ENCODE measurements at regions not wholly inside any gene's neighbourhood (a gene's known extent, or its start where the extent isn't known, plus 50 kb on each side); places are given as distances from the start of the nearest gene placed in this dataset.
A peak's percentile ranks its signal among the peaks of the same experiment; 100 is the strongest.

- Histone ChIP-seq H3K27ac (ENCODE audit: low read depth, low read length) (no peak overlapping the region), H3K27me3 (ENCODE audit: control insufficient read depth in 5 of 5, insufficient read depth in 4 of 5, low read length in 5 of 5) (no peaks in the 10 kb centered on the region), H3K9me3 (ENCODE audit: control insufficient read depth in 5 of 5, low read length in 5 of 5) (no peaks in the 10 kb centered on the region), H3K36me3 (ENCODE audit: control insufficient read depth in 5 of 5, insufficient read depth in 5 of 5, low read length in 5 of 5) (no peaks in the 10 kb centered on the region), H3K9ac (ENCODE audit: low read length in 5 of 5) (no peak overlapping the region), H3K4me1 (ENCODE audit: control insufficient read depth in 5 of 5, insufficient read depth in 5 of 5, low read length in 5 of 5) (peaks cover 0 to 11% (median 0%) of the 10 kb centered on the region in 5 donors), H3K4me3 (ENCODE audit: low read depth in 1 of 5, low read length in 5 of 5) (no peak overlapping the region)
These were observed 324.5 kb upstream of the GBE1 start for GRCh38 chr3:82085851-82086475.

DNA sequence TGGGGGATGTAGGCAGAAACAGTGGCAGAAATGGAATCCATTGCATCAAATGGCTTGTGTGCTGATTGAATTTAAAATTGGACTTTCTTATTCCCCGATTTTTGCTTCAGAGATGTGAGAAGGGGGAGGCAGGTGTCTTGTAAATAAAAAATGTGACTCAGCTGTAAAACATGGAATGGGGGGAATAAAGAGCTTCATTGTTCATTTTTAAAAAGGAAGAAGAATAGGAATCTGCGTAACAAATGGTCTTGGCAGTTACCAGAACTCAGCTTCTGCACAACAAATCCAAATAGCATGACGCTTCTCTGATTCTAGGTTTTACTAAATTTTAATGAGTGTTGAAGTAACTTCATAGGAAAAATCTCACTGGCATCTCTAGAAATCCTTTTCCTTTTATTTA lies 323.9 kb upstream of the GBE1 start:
- no peak overlapping the region for H3K27ac ChIP-seq (ENCODE audit: low read depth, low read length)
- peaks cover 0 to 17% (median under 1%) of the 10 kb centered on the region in 5 donors for H3K4me1 ChIP-seq (ENCODE audit: control insufficient read depth in 5 of 5, insufficient read depth in 5 of 5, low read length in 5 of 5)
- peak overlapping the region in 1 of 5 donors; percentile 34 for H3K4me3 ChIP-seq (ENCODE audit: low read depth in 1 of 5, low read length in 5 of 5)
- no peaks in the 10 kb centered on the region for H3K36me3 ChIP-seq (ENCODE audit: control insufficient read depth in 5 of 5, insufficient read depth in 5 of 5, low read length in 5 of 5)
- no peaks in the 10 kb centered on the region for H3K9me3 ChIP-seq (ENCODE audit: control insufficient read depth in 5 of 5, low read length in 5 of 5)
- no peaks in the 10 kb centered on the region for H3K27me3 ChIP-seq (ENCODE audit: control insufficient read depth in 5 of 5, insufficient read depth in 4 of 5, low read length in 5 of 5)
- H3K9ac ChIP-seq (ENCODE audit: low read length in 5 of 5), result peak overlapping the region in 1 of 5 donors; percentile 6

DNA sequence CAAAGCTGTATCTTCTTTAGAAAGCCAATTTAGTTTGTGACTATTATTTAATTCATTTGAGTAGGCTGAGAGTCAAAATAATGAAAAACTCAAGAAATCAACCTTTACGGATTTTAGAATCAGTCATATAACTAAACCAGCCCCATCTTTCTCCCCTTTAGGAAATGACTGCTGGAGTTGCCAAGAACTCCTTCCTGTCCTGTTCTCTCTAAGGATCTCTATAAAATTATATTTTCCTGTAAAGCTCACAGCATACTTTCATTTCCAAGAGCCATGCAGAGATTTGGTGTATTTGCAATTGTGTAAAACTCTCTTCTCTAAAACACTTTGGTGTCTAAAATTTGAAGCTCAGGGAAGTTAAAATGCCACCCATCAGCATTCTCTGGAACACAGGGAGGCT lies 323.4 kb upstream of the GBE1 start:
- Histone ChIP-seq H3K36me3 (ENCODE audit: control insufficient read depth in 5 of 5, insufficient read depth in 5 of 5, low read length in 5 of 5) (no peaks in the 10 kb centered on the region), H3K9me3 (ENCODE audit: control insufficient read depth in 5 of 5, low read length in 5 of 5) (no peaks in the 10 kb centered on the region), H3K27ac (ENCODE audit: low read depth, low read length) (no peak overlapping the region), H3K4me3 (ENCODE audit: low read depth in 1 of 5, low read length in 5 of 5) (peak overlapping the region in 1 of 5 donors; percentile 34), H3K9ac (ENCODE audit: low read length in 5 of 5) (peak overlapping the region in 1 of 5 donors; percentile 6), H3K27me3 (ENCODE audit: control insufficient read depth in 5 of 5, insufficient read depth in 4 of 5, low read length in 5 of 5) (no peaks in the 10 kb centered on the region), H3K4me1 (ENCODE audit: control insufficient read depth in 5 of 5, insufficient read depth in 5 of 5, low read length in 5 of 5) (peaks cover 0 to 20% (median 2%) of the 10 kb centered on the region in 5 donors)

- H3K9ac ChIP-seq (ENCODE audit: low read length in 5 of 5), result no peak overlapping the region
- no peak overlapping the region for H3K27ac ChIP-seq (ENCODE audit: low read depth, low read length)
- peaks cover 0 to 20% (median 2%) of the 10 kb centered on the region in 5 donors for H3K4me1 ChIP-seq (ENCODE audit: control insufficient read depth in 5 of 5, insufficient read depth in 5 of 5, low read length in 5 of 5)
- no peak overlapping the region for H3K4me3 ChIP-seq (ENCODE audit: low read depth in 1 of 5, low read length in 5 of 5)
- no peaks in the 10 kb centered on the region for H3K36me3 ChIP-seq (ENCODE audit: control insufficient read depth in 5 of 5, insufficient read depth in 5 of 5, low read length in 5 of 5)
- H3K27me3 ChIP-seq (ENCODE audit: control insufficient read depth in 5 of 5, insufficient read depth in 4 of 5, low read length in 5 of 5), result no peaks in the 10 kb centered on the region
- peaks cover 0 to 1% (median 0%) of the 10 kb centered on the region in 5 donors for H3K9me3 ChIP-seq (ENCODE audit: control insufficient read depth in 5 of 5, low read length in 5 of 5)
These were observed 321.4 kb upstream of the GBE1 start for GRCh38 chr3:82082796-82083195.

DNA sequence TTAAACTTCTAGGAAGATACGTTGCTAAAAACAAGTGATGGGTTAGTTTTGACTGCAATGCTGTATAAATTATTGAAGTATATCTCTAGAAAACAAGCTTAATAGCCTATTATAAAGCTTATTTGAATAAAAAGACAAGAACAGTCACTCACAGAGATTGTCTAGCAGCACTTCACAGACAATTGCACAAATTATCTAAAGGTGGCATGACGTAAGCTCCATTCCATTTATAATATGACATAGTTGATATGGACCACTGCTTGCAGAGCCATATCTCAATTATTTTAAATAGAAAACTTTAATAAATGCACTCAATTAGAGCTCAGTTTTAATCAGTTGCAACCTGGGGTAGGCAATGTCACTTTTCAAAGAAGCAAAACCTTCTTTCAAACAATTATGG lies 319.9 kb upstream of the GBE1 start:
- no peak overlapping the region for H3K27ac ChIP-seq (ENCODE audit: low read depth, low read length)
- peaks cover 0 to 17% (median 2%) of the 10 kb centered on the region in 5 donors for H3K4me1 ChIP-seq (ENCODE audit: control insufficient read depth in 5 of 5, insufficient read depth in 5 of 5, low read length in 5 of 5)
- no peaks in the 10 kb centered on the region for H3K36me3 ChIP-seq (ENCODE audit: control insufficient read depth in 5 of 5, insufficient read depth in 5 of 5, low read length in 5 of 5)
- H3K9me3 ChIP-seq (ENCODE audit: control insufficient read depth in 5 of 5, low read length in 5 of 5), result peaks cover 0 to 6% (median 0%) of the 10 kb centered on the region in 5 donors
- H3K27me3 ChIP-seq (ENCODE audit: control insufficient read depth in 5 of 5, insufficient read depth in 4 of 5, low read length in 5 of 5), result no peaks in the 10 kb centered on the region
- no peak overlapping the region for H3K9ac ChIP-seq (ENCODE audit: low read length in 5 of 5)
- no peak overlapping the region for H3K4me3 ChIP-seq (ENCODE audit: low read depth in 1 of 5, low read length in 5 of 5)

DNA sequence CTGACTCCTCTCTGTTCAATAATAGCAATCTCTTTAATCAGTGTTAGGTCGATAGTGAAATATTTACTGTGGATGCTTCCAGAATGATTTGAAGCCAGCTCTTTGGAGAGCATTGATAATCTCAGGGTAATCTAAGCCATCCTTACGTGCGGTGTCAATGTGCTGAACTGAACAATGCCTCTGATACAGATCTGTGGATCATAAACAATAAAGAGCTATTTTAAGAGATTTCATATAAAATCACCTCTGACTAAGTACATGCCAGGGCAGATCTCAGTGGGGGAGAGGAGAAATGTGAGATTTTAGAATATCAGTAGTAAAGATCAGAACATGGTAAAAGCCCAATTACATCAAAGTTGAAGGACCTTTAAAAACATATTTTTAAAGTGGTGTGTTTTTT lies 319.3 kb upstream of the GBE1 start:
- Histone ChIP-seq H3K36me3 (ENCODE audit: control insufficient read depth in 5 of 5, insufficient read depth in 5 of 5, low read length in 5 of 5) (no peaks in the 10 kb centered on the region), H3K9me3 (ENCODE audit: control insufficient read depth in 5 of 5, low read length in 5 of 5) (peaks cover 0 to 6% (median 0%) of the 10 kb centered on the region in 5 donors), H3K9ac (ENCODE audit: low read length in 5 of 5) (no peak overlapping the region)

DNA sequence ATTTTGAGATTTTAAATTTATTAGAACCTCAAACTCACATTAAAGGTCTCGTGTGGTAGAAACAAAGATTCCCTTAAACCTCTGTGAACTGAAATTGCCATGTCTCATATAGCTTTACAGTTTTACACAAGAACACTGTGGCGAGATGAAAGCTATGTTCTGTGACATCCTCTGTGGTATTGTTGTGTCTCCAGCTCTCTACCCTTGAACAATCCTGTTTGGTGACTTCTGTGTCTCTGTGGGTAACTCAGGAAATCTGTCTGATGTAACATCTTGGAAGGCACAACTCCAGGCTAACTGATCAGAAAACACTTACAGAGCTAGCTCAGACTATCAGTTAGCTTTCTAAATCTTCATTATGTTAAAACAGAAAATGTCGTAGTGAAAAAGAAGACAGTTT lies 318.8 kb upstream of the GBE1 start:
- H3K27me3 ChIP-seq (ENCODE audit: control insufficient read depth in 5 of 5, insufficient read depth in 4 of 5, low read length in 5 of 5), result no peaks in the 10 kb centered on the region
- H3K9me3 ChIP-seq (ENCODE audit: control insufficient read depth in 5 of 5, low read length in 5 of 5), result peaks cover 0 to 6% (median 0%) of the 10 kb centered on the region in 5 donors
- no peaks in the 10 kb centered on the region for H3K36me3 ChIP-seq (ENCODE audit: control insufficient read depth in 5 of 5, insufficient read depth in 5 of 5, low read length in 5 of 5)
- peaks cover 0 to 16% (median 2%) of the 10 kb centered on the region in 5 donors for H3K4me1 ChIP-seq (ENCODE audit: control insufficient read depth in 5 of 5, insufficient read depth in 5 of 5, low read length in 5 of 5)
- H3K4me3 ChIP-seq (ENCODE audit: low read depth in 1 of 5, low read length in 5 of 5), result no peak overlapping the region
- no peak overlapping the region for H3K27ac ChIP-seq (ENCODE audit: low read depth, low read length)
- no peak overlapping the region for H3K9ac ChIP-seq (ENCODE audit: low read length in 5 of 5)

More for the DNA sequence above, 319.3 kb upstream of the GBE1 start:
- H3K4me1 ChIP-seq (ENCODE audit: control insufficient read depth in 5 of 5, insufficient read depth in 5 of 5, low read length in 5 of 5), result peaks cover 0 to 17% (median 2%) of the 10 kb centered on the region in 5 donors
- no peaks in the 10 kb centered on the region for H3K27me3 ChIP-seq (ENCODE audit: control insufficient read depth in 5 of 5, insufficient read depth in 4 of 5, low read length in 5 of 5)
- no peak overlapping the region for H3K4me3 ChIP-seq (ENCODE audit: low read depth in 1 of 5, low read length in 5 of 5)
- no peak overlapping the region for H3K27ac ChIP-seq (ENCODE audit: low read depth, low read length)

DNA sequence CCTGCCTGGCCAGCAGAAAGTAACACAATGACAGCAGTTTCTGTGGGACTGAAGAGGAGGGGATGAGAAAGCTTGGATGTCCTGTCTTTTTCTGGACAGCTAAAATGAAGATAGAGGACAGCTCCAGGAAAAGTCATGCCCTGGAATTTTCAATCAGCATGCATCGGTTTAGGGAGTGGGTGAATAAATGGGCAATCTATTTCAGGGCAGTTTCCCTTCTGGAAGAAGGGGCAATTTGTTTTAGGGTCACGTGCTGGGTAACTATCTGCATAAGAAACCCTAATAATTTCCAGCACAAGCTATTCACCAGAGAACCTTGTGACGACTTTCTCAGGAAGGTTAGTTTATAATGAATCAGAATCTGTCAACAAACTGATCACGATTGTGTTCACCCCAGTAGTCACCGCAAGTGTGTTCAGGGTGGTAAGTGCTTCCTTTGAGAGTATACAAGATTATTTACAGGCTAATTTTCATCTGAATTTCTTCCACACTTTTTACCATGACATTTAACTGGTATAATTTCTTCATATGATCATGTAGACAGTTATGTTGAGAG lies 318.0 kb upstream of the GBE1 start:
- peaks cover 0 to 9% (median 2%) of the 10 kb centered on the region in 5 donors for H3K4me1 ChIP-seq (ENCODE audit: control insufficient read depth in 5 of 5, insufficient read depth in 5 of 5, low read length in 5 of 5)
- H3K4me3 ChIP-seq (ENCODE audit: low read depth in 1 of 5, low read length in 5 of 5), result no peak overlapping the region
- no peaks in the 10 kb centered on the region for H3K27me3 ChIP-seq (ENCODE audit: control insufficient read depth in 5 of 5, insufficient read depth in 4 of 5, low read length in 5 of 5)
- H3K36me3 ChIP-seq (ENCODE audit: control insufficient read depth in 5 of 5, insufficient read depth in 5 of 5, low read length in 5 of 5), result no peaks in the 10 kb centered on the region
- H3K9me3 ChIP-seq (ENCODE audit: control insufficient read depth in 5 of 5, low read length in 5 of 5), result peaks cover 0 to 6% (median 0%) of the 10 kb centered on the region in 5 donors
- H3K27ac ChIP-seq (ENCODE audit: low read depth, low read length), result no peak overlapping the region
- H3K9ac ChIP-seq (ENCODE audit: low read length in 5 of 5), result no peak overlapping the region

- no peaks in the 10 kb centered on the region for H3K27me3 ChIP-seq (ENCODE audit: control insufficient read depth in 5 of 5, insufficient read depth in 4 of 5, low read length in 5 of 5)
These were observed 316.8 kb upstream of the GBE1 start for GRCh38 chr3:82078246-82078645.

DNA sequence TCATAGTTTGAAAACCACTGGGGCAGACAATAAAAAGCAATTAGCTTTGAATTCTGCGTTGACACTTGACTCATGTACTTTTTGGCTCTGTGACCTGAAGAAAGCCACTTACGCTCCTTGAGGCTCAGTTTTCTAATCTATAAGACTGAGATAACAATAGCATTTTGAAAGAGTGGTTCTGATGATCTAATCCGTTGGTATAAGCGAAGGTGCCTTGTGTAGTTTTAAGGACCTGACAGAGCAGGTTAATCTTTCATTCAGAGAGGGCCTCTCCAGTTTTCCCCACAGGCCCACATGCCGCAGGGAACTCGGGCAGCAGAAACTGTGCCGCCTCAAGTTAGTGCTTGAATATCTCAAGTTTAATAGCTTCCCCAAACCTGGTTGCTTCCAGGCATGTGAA lies 306.0 kb upstream of the GBE1 start:
- H3K36me3 ChIP-seq (ENCODE audit: control insufficient read depth in 5 of 5, insufficient read depth in 5 of 5, low read length in 5 of 5), result no peaks in the 10 kb centered on the region
- H3K9me3 ChIP-seq (ENCODE audit: control insufficient read depth in 5 of 5, low read length in 5 of 5), result no peaks in the 10 kb centered on the region
- no peak overlapping the region for H3K9ac ChIP-seq (ENCODE audit: low read length in 5 of 5)
- no peak overlapping the region for H3K4me3 ChIP-seq (ENCODE audit: low read depth in 1 of 5, low read length in 5 of 5)
- no peak overlapping the region for H3K27ac ChIP-seq (ENCODE audit: low read depth, low read length)
- no peaks in the 10 kb centered on the region for H3K4me1 ChIP-seq (ENCODE audit: control insufficient read depth in 5 of 5, insufficient read depth in 5 of 5, low read length in 5 of 5)
- H3K27me3 ChIP-seq (ENCODE audit: control insufficient read depth in 5 of 5, insufficient read depth in 4 of 5, low read length in 5 of 5), result no peaks in the 10 kb centered on the region

More at GRCh38 chr3:82078246-82078645, 316.8 kb upstream of the GBE1 start:
- no peak overlapping the region for H3K4me3 ChIP-seq (ENCODE audit: low read depth in 1 of 5, low read length in 5 of 5)
- no peaks in the 10 kb centered on the region for H3K36me3 ChIP-seq (ENCODE audit: control insufficient read depth in 5 of 5, insufficient read depth in 5 of 5, low read length in 5 of 5)
- no peak overlapping the region for H3K9ac ChIP-seq (ENCODE audit: low read length in 5 of 5)
- peaks cover 0 to 6% (median 0%) of the 10 kb centered on the region in 5 donors for H3K9me3 ChIP-seq (ENCODE audit: control insufficient read depth in 5 of 5, low read length in 5 of 5)
- H3K27ac ChIP-seq (ENCODE audit: low read depth, low read length), result no peak overlapping the region
- peaks cover 0 to 9% (median 2%) of the 10 kb centered on the region in 5 donors for H3K4me1 ChIP-seq (ENCODE audit: control insufficient read depth in 5 of 5, insufficient read depth in 5 of 5, low read length in 5 of 5)

All from subcutaneous abdominal adipose tissue (tissue), 5 donors.